ENCODE measurements at regions not wholly inside any gene's neighbourhood (a gene's known extent, or its start where the extent isn't known, plus 50 kb on each side); places are given as distances from the start of the nearest gene placed in this dataset.

DNA sequence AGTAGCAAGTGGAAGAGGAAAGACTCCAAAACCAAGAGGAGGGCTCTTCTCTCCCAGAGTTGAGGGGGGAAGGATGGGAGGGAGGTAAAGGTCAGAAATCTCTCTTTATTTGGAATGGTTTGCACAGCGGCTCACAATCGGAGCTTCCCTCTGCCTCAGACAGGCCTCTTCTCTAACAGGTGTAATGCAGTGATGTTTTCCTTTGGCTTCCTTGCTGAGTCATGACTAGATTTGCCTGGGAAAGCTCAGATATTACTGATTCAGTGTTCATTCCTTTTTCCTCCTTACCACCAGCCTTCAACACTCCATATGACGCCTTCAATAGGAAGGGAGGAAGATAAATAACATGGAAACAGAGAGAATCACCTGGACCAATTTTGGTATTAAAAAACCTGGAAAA is 136.6 kb downstream of the RNF152 start:
- DNase-seq: no peak

DNA sequence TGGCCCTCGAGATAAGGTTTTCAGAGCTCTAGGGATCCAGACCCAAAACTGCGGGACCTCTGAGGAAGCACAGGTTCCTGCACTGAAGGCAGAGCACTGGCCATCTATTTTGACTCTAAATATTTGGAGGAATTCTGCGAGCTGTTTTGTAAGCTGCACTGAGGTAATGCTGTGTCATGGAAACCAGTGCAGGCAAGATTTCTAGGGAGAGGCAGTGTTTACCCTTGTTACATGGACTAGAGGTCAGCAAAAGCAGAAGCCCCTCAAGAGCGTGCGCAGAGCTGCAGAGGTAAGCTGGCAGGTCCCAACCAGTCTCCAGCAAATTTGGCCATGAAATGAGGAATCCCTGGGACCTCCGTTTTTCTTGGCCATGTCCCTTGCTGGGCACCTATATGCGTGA is 137.3 kb downstream of the RNF152 start:
- no peak for DNase-seq

GRCh38 chr18:61754039-61754583 is 138.7 kb downstream of the RNF152 start:
- DNase-seq: no peak

GRCh38 chr18:61753373-61753772 is 139.4 kb downstream of the RNF152 start:
- DNase-seq: no peak

GRCh38 chr18:61752973-61753372 is 139.8 kb downstream of the RNF152 start:
- DNase-seq: no peak

DNA sequence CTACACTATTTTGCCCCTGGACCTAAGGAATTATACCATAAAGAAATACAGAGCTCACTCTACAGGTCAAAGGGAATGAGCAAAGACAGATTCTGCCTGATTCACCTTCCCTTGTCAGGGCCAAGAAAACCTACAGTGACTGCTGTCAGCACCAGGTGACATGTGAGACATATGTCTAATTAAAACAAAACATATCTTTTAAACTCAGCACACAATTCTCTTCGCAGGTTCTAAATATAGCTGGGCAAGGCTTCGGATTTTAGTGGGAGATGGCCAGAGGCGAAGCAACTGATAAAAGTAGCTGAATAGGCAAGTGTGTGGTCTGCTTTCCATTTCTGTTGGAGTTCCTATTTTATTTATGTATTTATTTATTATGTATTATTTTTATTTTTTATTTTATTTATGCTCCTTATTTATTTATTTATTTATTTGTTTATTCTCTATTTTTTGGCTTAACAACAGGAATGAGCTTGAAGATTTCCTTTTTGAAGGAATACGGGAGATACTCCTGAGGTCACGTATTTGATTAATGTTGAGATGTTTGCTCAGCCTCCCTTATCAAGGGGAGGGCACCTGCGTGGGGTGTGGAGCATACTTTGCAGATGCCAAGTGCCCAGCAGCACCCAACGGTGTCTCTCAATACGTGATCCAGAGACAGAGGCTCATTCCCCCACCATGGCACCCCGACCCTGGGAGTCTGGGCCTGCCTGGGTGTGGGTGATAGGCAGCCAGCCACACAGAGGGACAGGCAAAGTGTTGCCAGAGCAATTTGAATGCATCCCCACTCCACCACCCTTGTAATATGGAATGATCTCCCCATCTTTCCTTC is 141.8 kb downstream of the RNF152 start:
- DNase-seq: no peak

GRCh38 chr18:61749546-61749945 is 143.3 kb downstream of the RNF152 start:
- DNase-seq: no peak

GRCh38 chr18:61749031-61749430 is 143.8 kb downstream of the RNF152 start:
- no peak for DNase-seq

DNA sequence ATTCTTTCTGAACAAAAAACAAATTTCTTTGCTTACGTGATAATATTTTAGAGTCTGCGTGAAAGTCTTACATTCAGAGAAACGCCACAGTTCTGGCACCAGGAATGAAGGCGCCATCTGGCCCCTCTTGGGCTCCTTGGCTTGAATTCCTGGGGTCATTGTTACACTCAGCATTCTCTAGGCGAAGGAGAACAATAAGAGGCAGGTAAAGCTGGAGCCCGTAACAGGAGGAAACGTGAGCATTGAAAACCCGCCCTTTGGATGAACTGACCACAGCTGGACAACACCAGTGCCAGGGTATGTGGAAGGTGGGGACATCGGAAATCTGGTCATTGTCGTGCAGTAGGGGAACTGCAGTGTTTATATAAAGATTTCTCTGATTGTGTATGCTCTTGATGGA is 144.8 kb downstream of the RNF152 start:
- DNase-seq: no peak

GRCh38 chr18:61743775-61744531 is 148.9 kb downstream of the RNF152 start:
- no peak for DNase-seq

GRCh38 chr18:61742565-61743429 is 150.0 kb downstream of the RNF152 start:
- no peak for DNase-seq

- DNase-seq: no peak
Observed at GRCh38 chr18:61741881-61742454, 150.8 kb downstream of the RNF152 start.

DNA sequence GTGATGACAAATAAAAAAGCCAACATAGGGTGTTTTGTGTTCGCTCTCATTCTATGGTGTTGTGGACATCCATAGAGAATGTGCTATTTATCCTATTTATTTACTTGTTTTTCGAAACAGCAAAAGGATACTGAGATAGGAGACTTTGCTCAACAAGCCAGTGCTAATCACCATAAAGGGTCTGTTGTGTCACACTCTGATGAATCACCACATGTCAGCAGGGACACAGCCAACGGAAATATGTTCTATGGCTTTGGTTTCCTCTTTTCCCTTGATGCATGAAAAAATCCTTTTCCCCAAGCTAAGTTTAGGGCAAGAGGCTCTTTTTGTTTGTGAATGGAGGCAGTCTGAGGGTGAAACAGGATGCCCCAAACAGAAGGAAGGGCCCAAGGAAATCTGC is 154.3 kb downstream of the RNF152 start:
- DNase-seq: no peak

DNA sequence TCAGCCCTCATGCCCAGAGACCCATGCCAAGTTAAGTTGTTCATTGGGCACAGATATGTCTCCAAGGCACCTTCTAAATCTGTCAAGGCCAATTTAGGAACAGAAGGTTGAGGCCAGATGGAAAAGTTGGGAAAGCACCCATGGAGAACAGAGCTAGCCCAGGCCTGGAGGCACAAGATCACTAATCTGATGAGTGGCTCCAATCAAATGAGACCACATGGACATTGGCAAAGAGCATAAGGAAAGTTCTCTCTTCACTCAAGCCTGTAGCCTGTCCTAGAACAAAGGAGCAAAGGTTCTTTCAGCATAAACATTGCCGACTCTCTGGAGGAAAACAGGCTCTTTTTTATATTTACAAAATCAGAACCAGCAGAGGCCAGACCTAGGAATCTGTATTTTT is 154.8 kb downstream of the RNF152 start:
- no peak for DNase-seq

- DNase-seq: no peak
Observed at GRCh38 chr18:61736133-61736532, 156.7 kb downstream of the RNF152 start.

DNA sequence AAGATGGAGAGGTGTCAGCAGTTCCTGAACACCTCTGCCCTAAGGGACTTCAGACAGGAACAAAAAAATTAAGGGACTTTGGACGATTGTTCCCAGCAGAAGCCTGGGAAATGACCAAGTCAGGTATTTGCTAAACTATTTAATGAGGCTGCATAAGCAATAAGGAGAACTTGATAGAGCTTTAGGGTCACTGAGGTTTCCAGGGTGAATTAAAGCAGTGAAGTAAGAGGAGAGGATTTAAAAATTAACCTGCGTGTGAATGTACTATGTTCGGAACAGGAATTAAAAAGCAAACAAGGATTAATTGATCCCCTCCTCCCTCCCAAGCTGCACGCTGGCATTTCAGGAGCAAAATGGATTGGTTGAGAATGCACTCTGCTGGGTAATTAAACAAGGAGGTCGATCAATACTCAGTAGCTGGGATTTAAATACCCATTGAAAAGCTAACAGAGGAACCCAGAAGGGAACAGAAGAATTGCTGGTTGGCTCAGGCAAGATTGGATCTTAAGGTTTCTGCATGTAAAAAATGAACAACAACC is 157.2 kb downstream of the RNF152 start:
- peak; percentile 48 for DNase-seq

GRCh38 chr18:61734396-61734795 is 158.4 kb downstream of the RNF152 start:
- DNase-seq: peak; percentile 59

DNA sequence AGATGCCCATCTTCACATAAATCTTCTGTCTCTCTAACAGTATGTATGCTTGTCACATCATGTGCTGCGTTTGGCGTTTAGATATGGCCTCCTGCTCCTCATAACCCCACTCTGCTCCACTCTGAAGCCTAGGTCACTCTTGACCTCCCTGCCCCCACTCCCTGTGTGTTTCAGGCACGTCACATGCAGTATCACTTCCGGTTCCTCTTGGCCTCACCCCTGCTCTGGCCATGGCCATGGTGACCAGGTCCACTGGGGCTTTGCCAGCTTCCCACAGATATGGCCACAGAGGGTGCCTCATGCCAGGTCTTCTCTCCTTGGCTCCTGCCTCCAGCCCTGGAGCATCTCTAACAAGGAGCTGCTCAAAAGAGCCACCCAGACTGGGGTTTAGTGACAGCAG is 160.0 kb downstream of the RNF152 start:
- no peak for DNase-seq

- DNase-seq: no peak
Observed at GRCh38 chr18:61731693-61732376, 161.0 kb downstream of the RNF152 start.

DNA sequence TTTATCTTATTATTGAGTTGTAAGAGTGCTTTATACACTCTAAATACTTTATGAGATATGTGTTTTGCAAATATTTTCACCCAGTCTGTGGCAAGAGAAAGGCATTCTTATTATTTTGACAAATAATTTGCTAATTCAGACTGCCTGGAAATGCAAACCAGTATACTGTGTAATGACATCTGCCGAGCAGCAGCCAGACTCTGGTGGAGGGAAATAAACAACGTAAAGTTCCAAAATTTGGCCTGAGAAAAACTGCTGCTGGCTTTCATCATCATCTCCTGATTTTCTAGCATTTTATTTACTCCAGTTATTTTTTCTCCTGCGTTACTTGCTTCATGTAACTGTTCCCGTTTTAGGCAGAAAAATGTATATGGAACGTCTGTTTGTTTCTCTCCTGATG is 161.6 kb downstream of the RNF152 start:
- DNase-seq: no peak

DNA sequence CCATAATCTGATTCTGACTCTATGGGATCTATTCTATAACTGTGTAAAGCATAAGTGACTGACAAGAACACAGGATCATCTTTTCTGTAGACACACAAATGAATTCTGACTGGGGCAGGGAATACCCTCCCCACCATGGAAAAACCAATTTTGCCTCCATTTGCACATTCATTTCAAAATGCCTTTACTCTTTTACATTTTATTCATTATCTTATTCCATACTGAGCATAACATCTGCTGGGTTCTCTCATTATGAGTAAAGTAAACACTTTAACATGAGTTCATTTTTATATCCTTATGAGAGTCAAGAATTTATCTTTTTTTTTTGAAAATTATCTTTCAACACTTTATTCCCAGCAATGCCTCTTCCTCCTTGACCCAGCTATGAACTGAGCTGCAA is 163.5 kb downstream of the RNF152 start:
- DNase-seq: no peak

All from eye (tissue), 1 donor.